ENCODE measurements at regions not wholly inside any gene's neighbourhood (a gene's known extent, or its start where the extent isn't known, plus 50 kb on each side); places are given as distances from the start of the nearest gene placed in this dataset.

GRCh38 chr14:94864387-94865195 lies 94.7 kb upstream of the GSC start:
- Histone ChIP-seq H3K4me2 (no peak overlapping the region), H3K9me3 (no peaks in the 10 kb centered on the region), H3K27me3 (no peaks in the 10 kb centered on the region), H3K9ac (no peak overlapping the region), H3K27ac (no peak overlapping the region), H3K4me1 (peaks cover 3% of the 10 kb centered on the region; the same call in 1 of the 2 replicates), H3K4me3 (no peak overlapping the region), H4K20me1 (no peaks in the 10 kb centered on the region), H3K36me3 (no peaks in the 10 kb centered on the region)
- no peak for TF ChIP-seq Cebpa-rat (IDR thresholded peaks at IDR 0.05)

- peaks cover 3% of the 10 kb centered on the region; the same call in 1 of the 2 replicates for H3K4me1 ChIP-seq
- TF ChIP-seq Cebpa-rat (IDR thresholded peaks at IDR 0.05), result no peak
- no peak overlapping the region for H3K9ac ChIP-seq
- no peaks in the 10 kb centered on the region for H3K9me3 ChIP-seq
- H3K4me2 ChIP-seq, result no peak overlapping the region
- no peaks in the 10 kb centered on the region for H4K20me1 ChIP-seq
- no peak overlapping the region for H3K27ac ChIP-seq
- no peaks in the 10 kb centered on the region for H3K27me3 ChIP-seq
- no peak overlapping the region for H3K4me3 ChIP-seq
- H3K36me3 ChIP-seq, result no peaks in the 10 kb centered on the region
Observed at GRCh38 chr14:94863366-94863765, 93.5 kb upstream of the GSC start.

DNA sequence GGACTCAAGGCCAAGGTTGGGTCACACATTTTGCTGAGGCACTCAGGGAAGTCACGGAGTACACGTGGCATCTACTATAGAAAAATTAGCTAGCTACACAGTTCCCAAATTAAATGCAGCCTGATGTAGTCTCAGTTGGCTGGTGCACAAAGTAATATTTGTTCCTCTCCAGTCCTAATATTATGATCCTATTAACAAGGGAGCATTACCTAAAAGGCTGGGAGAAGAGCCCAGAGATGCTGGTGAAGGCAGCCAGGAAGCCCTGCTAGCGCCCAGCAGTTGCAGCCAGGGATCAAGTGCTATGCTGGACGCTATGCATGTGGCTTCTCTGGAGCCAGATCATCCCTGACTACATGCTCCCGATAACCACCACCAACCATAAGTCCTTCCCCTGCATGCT lies 88.0 kb upstream of the GSC start:
- H3K27me3 ChIP-seq, result no peaks in the 10 kb centered on the region
- no peaks in the 10 kb centered on the region for H3K36me3 ChIP-seq
- H3K27ac ChIP-seq, result no peak overlapping the region
- H3K9ac ChIP-seq, result no peak overlapping the region
- H3K4me2 ChIP-seq, result no peak overlapping the region
- no peak overlapping the region for H3K4me3 ChIP-seq
- no peaks in the 10 kb centered on the region for H4K20me1 ChIP-seq
- H3K9me3 ChIP-seq, result peaks cover 13% of the 10 kb centered on the region
- TF ChIP-seq Cebpa-rat (IDR thresholded peaks at IDR 0.05), result no peak
- H3K4me1 ChIP-seq, result peaks cover 3% of the 10 kb centered on the region; the same call in 1 of the 2 replicates

DNA sequence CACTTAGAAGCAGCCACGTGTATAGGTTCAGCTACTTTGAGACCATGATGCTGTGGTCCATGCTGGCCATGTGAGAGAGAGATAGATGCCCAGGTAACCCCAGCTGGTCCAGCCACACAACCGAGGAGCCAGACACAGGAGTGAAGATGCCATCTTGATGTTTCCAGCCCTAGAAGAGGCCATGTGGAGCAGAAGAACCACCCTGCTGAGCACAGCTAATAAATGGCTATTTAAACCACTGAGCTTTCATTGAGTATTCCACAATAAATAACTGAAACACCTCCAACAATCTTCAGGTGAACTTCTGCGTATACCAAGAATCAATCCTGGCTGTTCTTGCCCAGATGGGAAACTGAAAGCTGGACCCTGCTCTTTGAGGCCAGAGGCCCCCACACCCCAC lies 84.0 kb upstream of the GSC start:
- Histone ChIP-seq H3K4me3 (no peak overlapping the region), H3K9me3 (peaks cover 13% of the 10 kb centered on the region), H3K4me2 (no peak overlapping the region), H3K9ac (no peak overlapping the region), H3K4me1 (no peaks in the 10 kb centered on the region), H4K20me1 (no peaks in the 10 kb centered on the region), H3K36me3 (no peaks in the 10 kb centered on the region), H3K27ac (no peak overlapping the region), H3K27me3 (no peaks in the 10 kb centered on the region)
- TF ChIP-seq Cebpa-rat (IDR thresholded peaks at IDR 0.05), result no peak

GRCh38 chr14:94850309-94851211 lies 80.6 kb upstream of the GSC start:
- Histone ChIP-seq H3K36me3 (no peaks in the 10 kb centered on the region), H3K4me3 (no peak overlapping the region), H3K9ac (no peak overlapping the region), H3K27me3 (no peaks in the 10 kb centered on the region), H3K27ac (no peak overlapping the region), H4K20me1 (no peaks in the 10 kb centered on the region), H3K4me2 (no peak overlapping the region), H3K9me3 (peaks cover 18% of the 10 kb centered on the region), H3K4me1 (no peaks in the 10 kb centered on the region)
- TF ChIP-seq Cebpa-rat (IDR thresholded peaks at IDR 0.05), result no peak

- no peak for TF ChIP-seq Cebpa-rat (IDR thresholded peaks at IDR 0.05)
- no peaks in the 10 kb centered on the region for H3K27me3 ChIP-seq
Observed at GRCh38 chr14:94844593-94845152, 74.8 kb upstream of the GSC start.

DNA sequence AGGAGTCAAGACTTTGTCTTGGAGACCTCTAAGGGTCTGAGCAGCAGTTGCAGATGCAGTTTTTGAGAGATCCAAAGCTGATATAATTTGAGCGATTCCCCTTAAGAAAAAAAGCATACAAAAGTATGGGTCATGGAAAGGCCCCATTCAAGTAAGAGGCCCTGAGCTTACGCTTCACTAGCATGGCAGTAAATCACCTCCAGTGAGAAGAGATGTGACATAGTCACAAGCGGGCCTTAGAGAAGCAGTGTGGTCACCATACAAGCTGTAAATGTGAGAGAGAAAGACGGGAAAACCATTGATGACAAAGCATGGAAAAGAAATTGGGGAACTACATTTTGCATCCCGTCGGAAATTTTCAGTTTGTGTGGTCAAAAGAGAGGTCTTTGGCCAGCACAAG lies 70.6 kb upstream of the GSC start:
- Histone ChIP-seq H3K9ac (no peak overlapping the region), H3K9me3 (peaks cover under 1% of the 10 kb centered on the region; the same call in 1 of the 2 replicates)
- no peak for TF ChIP-seq Cebpa-rat (IDR thresholded peaks at IDR 0.05)

More at GRCh38 chr14:94844593-94845152, 74.8 kb upstream of the GSC start:
- Histone ChIP-seq H4K20me1 (no peaks in the 10 kb centered on the region), H3K4me3 (no peak overlapping the region), H3K9me3 (peaks cover 6% of the 10 kb centered on the region), H3K4me1 (no peaks in the 10 kb centered on the region), H3K4me2 (no peak overlapping the region), H3K36me3 (no peaks in the 10 kb centered on the region), H3K9ac (no peak overlapping the region), H3K27ac (no peak overlapping the region)

GRCh38 chr14:94839348-94839747 lies 69.4 kb upstream of the GSC start:
- Histone ChIP-seq H3K36me3 (no peaks in the 10 kb centered on the region), H3K27me3 (no peaks in the 10 kb centered on the region), H3K9ac (no peak overlapping the region), H3K4me1 (no peaks in the 10 kb centered on the region), H3K4me3 (no peak overlapping the region), H3K9me3 (no peaks in the 10 kb centered on the region; the same call in 1 of the 2 replicates), H4K20me1 (no peaks in the 10 kb centered on the region), H3K4me2 (no peak overlapping the region), H3K27ac (no peak overlapping the region)
- TF ChIP-seq Cebpa-rat (IDR thresholded peaks at IDR 0.05), result no peak

More for the DNA sequence above, 70.6 kb upstream of the GSC start:
- no peaks in the 10 kb centered on the region for H3K27me3 ChIP-seq
- H3K27ac ChIP-seq, result no peak overlapping the region
- no peak overlapping the region for H3K4me3 ChIP-seq
- H3K36me3 ChIP-seq, result no peaks in the 10 kb centered on the region
- no peaks in the 10 kb centered on the region for H3K4me1 ChIP-seq
- H3K4me2 ChIP-seq, result no peak overlapping the region
- no peaks in the 10 kb centered on the region for H4K20me1 ChIP-seq

DNA sequence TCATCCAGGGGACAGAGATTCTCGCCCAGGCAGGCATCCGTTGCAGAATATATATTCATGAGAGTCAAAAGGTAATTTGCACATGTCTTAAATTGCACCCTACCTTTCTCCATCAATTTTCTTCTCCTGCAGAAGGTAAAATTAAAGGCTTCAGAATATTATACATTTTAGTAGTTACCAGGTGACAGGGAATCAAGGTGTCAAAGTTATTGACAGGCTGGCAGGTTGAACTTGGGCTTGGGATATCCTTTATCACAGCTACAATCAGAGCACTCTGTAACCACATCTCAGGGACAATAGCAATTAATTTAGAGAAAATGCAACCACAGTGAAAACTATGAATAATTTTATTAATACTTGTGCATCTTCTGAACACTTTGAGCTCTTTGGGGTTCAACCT lies 66.9 kb upstream of the GSC start:
- Histone ChIP-seq H3K36me3 (no peaks in the 10 kb centered on the region), H3K4me3 (no peak overlapping the region), H3K9me3 (no peaks in the 10 kb centered on the region), H3K4me2 (no peak overlapping the region), H3K27ac (no peak overlapping the region), H3K27me3 (no peaks in the 10 kb centered on the region), H3K9ac (no peak overlapping the region), H4K20me1 (no peaks in the 10 kb centered on the region), H3K4me1 (0 out of 2 replicates have a peak, but pooled peaks cover 4% of the 10 kb centered on the region)
- TF ChIP-seq Cebpa-rat (IDR thresholded peaks at IDR 0.05), result no peak
